Stimulated activated CD4-positive, alpha-beta T cell treated with anti-CD3 and anti-CD28 coated beads, Interleukin-2, amount 100 ng/mL, for 24 hours (primary cell): ENCODE measurements at regions not wholly inside any gene's neighbourhood (a gene's known extent, or its start where the extent isn't known, plus 50 kb on each side); places are given as distances from the start of the nearest gene placed in this dataset.
A peak's percentile ranks its signal among the peaks of the same experiment; 100 is the strongest.

Experiments
- DNase-seq, 2 donors: peaks; one replicate each; pipeline ENCODE4 v3.0.0-alpha.2; 2020

- DNase-seq = no peak
Measured at GRCh38 chr10:117638664-117639200, 96.2 kb downstream of the EMX2 start.

- no peak for DNase-seq
Measured at GRCh38 chr10:117640406-117640805, 97.9 kb downstream of the EMX2 start.

- DNase-seq = no peak
Measured at GRCh38 chr10:117646718-117647117, 104.2 kb downstream of the EMX2 start.

GRCh38 chr10:117647306-117647705 is 104.8 kb downstream of the EMX2 start:
- no peak for DNase-seq

- DNase-seq = no peak
Measured at GRCh38 chr10:117651121-117651520, 108.6 kb downstream of the EMX2 start.

- no peak for DNase-seq
Measured at GRCh38 chr10:117652228-117653169, 110.0 kb downstream of the EMX2 start.

GRCh38 chr10:117653170-117653515 is 110.6 kb downstream of the EMX2 start:
- peak; percentile 23 for DNase-seq

- DNase-seq = no peak
Measured at GRCh38 chr10:117654105-117654504, 111.6 kb downstream of the EMX2 start.

- DNase-seq = no peak
Measured at GRCh38 chr10:117656385-117657367, 114.1 kb downstream of the EMX2 start.

- no peak for DNase-seq
Measured at GRCh38 chr10:117661316-117661715, 118.8 kb downstream of the EMX2 start.

GRCh38 chr10:117662126-117662525 is 119.6 kb downstream of the EMX2 start:
- no peak for DNase-seq

- no peak for DNase-seq
Measured at GRCh38 chr10:117662751-117663540, 120.4 kb downstream of the EMX2 start.

GRCh38 chr10:117663750-117664149 is 121.2 kb downstream of the EMX2 start:
- no peak for DNase-seq

- no peak for DNase-seq
Measured at GRCh38 chr10:117664288-117664687, 121.7 kb downstream of the EMX2 start.

- DNase-seq = no peak
Measured at GRCh38 chr10:117666166-117666565, 123.6 kb downstream of the EMX2 start.

- no peak for DNase-seq
Measured at GRCh38 chr10:117666965-117667364, 124.4 kb downstream of the EMX2 start.

GRCh38 chr10:117667831-117668230 is 125.3 kb downstream of the EMX2 start:
- DNase-seq = no peak

GRCh38 chr10:117668327-117669008 is 125.9 kb downstream of the EMX2 start:
- no peak for DNase-seq

- DNase-seq = no peak
Measured at GRCh38 chr10:117669122-117669521, 126.6 kb downstream of the EMX2 start.

GRCh38 chr10:117670116-117670904 is 127.8 kb downstream of the EMX2 start:
- DNase-seq = no peak
